Ascending aorta (tissue), 2 donors: ENCODE measurements at regions not wholly inside any gene's neighbourhood (a gene's known extent, or its start where the extent isn't known, plus 50 kb on each side); places are given as distances from the start of the nearest gene placed in this dataset.

ENCODE experiments used
- DNase-seq, 2 donors: peaks; one replicate each; pipeline ENCODE4 v3.0.0-alpha.2; 2019; ENCODE audit warnings: low spot score in 2 of 2
- H3K27ac ChIP-seq, 2 donors: fragments of 200-600 bp; sonication (generic); one replicate each; pipeline ENCODE4 v1.5.1; 2016 to 2017; ENCODE audit warnings: mild to moderate bottlenecking in 1 of 2
- H3K27me3 ChIP-seq: fragments of 200-600 bp; sonication (generic); one replicate; pipeline ENCODE4 v1.5.1; 2017
- H3K36me3 ChIP-seq, 2 donors: fragments of 200-600 bp; sonication (generic); one replicate each; pipeline ENCODE4 v1.5.1; 2016
- H3K4me1 ChIP-seq, 2 donors: fragments of 200-600 bp; sonication (generic); one replicate each; pipeline ENCODE4 v1.5.1; 2016 to 2017; ENCODE audit warnings: mild to moderate bottlenecking in 1 of 2
- H3K4me3 ChIP-seq, 2 donors: fragments of 200-600 bp; sonication (generic); one replicate each; pipeline ENCODE4 v1.5.1; 2016 to 2017; ENCODE audit warnings: mild to moderate bottlenecking in 1 of 2
- H3K9me3 ChIP-seq, 2 donors: fragments of 200-600 bp; sonication (generic); one replicate each; pipeline ENCODE4 v1.5.1; 2016
- CTCF ChIP-seq, 3 experiments: fragments of 200-600 bp in 2 of 3; fragments of 450-650 bp in 1 of 3; sonication (generic) in 2 of 3; IDR thresholded peaks; one replicate each; pipeline ENCODE4 v1.5.1; 2016 to 2019; ENCODE audit warnings: antibody characterized with exemption in 3 of 3, mild to moderate bottlenecking in 1 of 3, moderate library complexity in 1 of 3
- intact Hi-C: fragments of 100-400 bp; cut with DNase I; formaldehyde crosslinking; loops from one replicate; pipeline ENCODE4 v1.15.1; 2023

- H3K27me3 ChIP-seq = no peaks in the 10 kb centered on the region
- no peaks in the 10 kb centered on the region for H3K36me3 ChIP-seq
- no peak overlapping the region for H3K4me3 ChIP-seq
- no peaks in the 10 kb centered on the region for H3K9me3 ChIP-seq
- no peak for TF ChIP-seq CTCF (IDR thresholded peaks at IDR 0.05)
- H3K27ac ChIP-seq = no peak overlapping the region
- intact Hi-C loops = no loop called here
- peaks cover 0 to 11% of the 10 kb centered on the region in 2 donors for H3K4me1 ChIP-seq
- DNase-seq = no peak
These were observed 103.2 kb upstream of the ELL2 start for GRCh38 chr5:96064877-96065276.

GRCh38 chr5:96062836-96063235, 101.2 kb upstream of the ELL2 start:
- no peak for DNase-seq
- Histone ChIP-seq H3K4me3 (no peak overlapping the region), H3K4me1 (peaks cover 0 to 6% of the 10 kb centered on the region in 2 donors), H3K27me3 (no peaks in the 10 kb centered on the region), H3K9me3 (no peaks in the 10 kb centered on the region), H3K27ac (no peak overlapping the region), H3K36me3 (no peaks in the 10 kb centered on the region)
- intact Hi-C loops = no loop called here
- TF ChIP-seq CTCF (IDR thresholded peaks at IDR 0.05) = no peak

DNA sequence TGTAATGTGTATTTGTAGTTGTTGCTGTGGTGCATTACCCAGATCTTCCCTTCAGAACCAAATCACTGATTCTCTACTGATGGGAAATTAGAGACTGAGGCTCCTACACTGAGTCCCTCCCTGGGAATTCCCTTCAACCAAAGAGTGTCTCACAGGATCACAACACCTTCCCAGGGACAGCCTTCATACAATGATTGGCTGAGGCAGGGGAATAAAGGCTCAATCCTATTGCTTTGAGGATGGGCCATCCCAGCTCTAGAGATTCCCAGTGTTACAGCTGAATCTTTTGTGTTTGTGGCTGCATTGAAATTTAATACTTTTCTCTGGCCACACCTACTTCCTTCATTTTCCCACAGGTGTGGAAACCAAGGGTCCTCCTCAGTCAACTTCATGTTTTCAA, 96.4 kb upstream of the ELL2 start:
- no peaks in the 10 kb centered on the region for H3K36me3 ChIP-seq
- no peak overlapping the region for H3K4me3 ChIP-seq
- intact Hi-C loops = no loop called here
- no peak for DNase-seq
- no peak overlapping the region for H3K27ac ChIP-seq
- no peaks in the 10 kb centered on the region for H3K9me3 ChIP-seq
- H3K27me3 ChIP-seq = no peaks in the 10 kb centered on the region
- H3K4me1 ChIP-seq = peaks cover 0 to 12% of the 10 kb centered on the region in 2 donors
- no peak for TF ChIP-seq CTCF (IDR thresholded peaks at IDR 0.05)

- H3K9me3 ChIP-seq = no peaks in the 10 kb centered on the region
- peaks cover 0 to 34% of the 10 kb centered on the region in 2 donors for H3K4me1 ChIP-seq
- no peak for TF ChIP-seq CTCF (IDR thresholded peaks at IDR 0.05)
- H3K4me3 ChIP-seq = peak overlapping the region in 1 of 2 donors; percentile 4
- no peaks in the 10 kb centered on the region for H3K36me3 ChIP-seq
- no peak for DNase-seq
- peak overlapping the region; percentile 66 to 76 for H3K27ac ChIP-seq
- H3K27me3 ChIP-seq = no peaks in the 10 kb centered on the region
- intact Hi-C loops = loop anchor here (5.0 kb wide), 1 partner anchor 72 kb away; no protein-coding TSS in a partner anchor
These were observed 92.8 kb upstream of the ELL2 start for GRCh38 chr5:96054311-96055030.

DNA sequence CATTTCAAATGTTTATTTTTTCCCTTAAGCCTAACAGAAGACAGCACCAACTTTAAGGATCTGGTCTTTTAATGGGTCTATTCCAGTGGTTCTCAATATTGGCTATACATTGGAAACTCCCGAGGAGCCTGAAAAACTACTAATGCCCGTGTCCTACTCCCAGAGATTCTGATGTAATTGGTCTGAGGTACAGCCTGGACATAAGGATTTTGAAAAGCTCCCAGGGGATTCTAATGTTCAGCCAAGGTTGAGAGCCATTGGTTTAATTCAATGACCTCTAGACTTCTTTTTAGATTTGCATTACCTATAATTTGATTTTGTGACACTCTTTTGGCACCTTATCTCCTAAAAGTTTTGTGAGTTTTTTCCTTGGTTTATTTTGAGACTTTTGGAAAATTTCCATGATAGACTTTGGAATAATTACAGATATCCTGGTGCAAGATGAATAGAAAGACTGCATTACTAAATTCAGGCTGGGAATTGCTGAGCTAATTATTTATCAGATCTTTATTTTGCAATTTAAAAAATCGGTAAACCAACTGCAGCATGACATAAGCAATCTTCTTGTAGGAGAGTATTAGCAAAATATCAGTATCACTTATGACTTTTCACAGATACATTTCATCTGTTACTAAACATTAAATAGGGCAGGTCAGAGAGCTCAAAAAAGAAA, 91.5 kb upstream of the ELL2 start:
- Histone ChIP-seq H3K27ac (peak overlapping the region; percentile 75 to 76), H3K4me3 (no peak overlapping the region), H3K4me1 (peaks cover 0 to 41% of the 10 kb centered on the region in 2 donors), H3K36me3 (no peaks in the 10 kb centered on the region), H3K27me3 (no peaks in the 10 kb centered on the region), H3K9me3 (no peaks in the 10 kb centered on the region)
- TF ChIP-seq CTCF (IDR thresholded peaks at IDR 0.05) = no peak
- no peak for DNase-seq
- intact Hi-C loops = loop anchor here (5.0 kb wide), 1 partner anchor 71 kb away; no protein-coding TSS in a partner anchor
